NCI-H1694 treated with DMSO at 0.1 percent for 48 hours (cell line): ENCODE measurements at regions not wholly inside any gene's neighbourhood (a gene's known extent, or its start where the extent isn't known, plus 50 kb on each side); places are given as distances from the start of the nearest gene placed in this dataset.

Experiments
- DNase-seq: peaks from one replicate; lab custom pipeline; 2025; lab: John Stamatoyannopoulos, UW

GRCh38 chr2:220913384-220913783, 658.7 kb downstream of the EPHA4 start:
- DNase-seq, result no peak

- DNase-seq, result no peak
Observed at GRCh38 chr2:220915092-220915623, 656.9 kb downstream of the EPHA4 start.

GRCh38 chr2:220916931-220917330, 655.2 kb downstream of the EPHA4 start:
- DNase-seq, result no peak

- no peak for DNase-seq
Observed at GRCh38 chr2:220930271-220931076, 641.6 kb downstream of the EPHA4 start.

GRCh38 chr2:220931491-220931890, 640.6 kb downstream of the EPHA4 start:
- DNase-seq, result no peak

GRCh38 chr2:220932041-220932440, 640.1 kb downstream of the EPHA4 start:
- no peak for DNase-seq

- no peak for DNase-seq
Observed at GRCh38 chr2:220935789-220936321, 636.2 kb downstream of the EPHA4 start.

- DNase-seq, result no peak
Observed at GRCh38 chr2:220936641-220937197, 635.4 kb downstream of the EPHA4 start.

- DNase-seq, result no peak
Observed at GRCh38 chr2:220937245-220937644, 634.9 kb downstream of the EPHA4 start.

- no peak for DNase-seq
Observed at GRCh38 chr2:220940646-220941045, 631.5 kb downstream of the EPHA4 start.

GRCh38 chr2:220941683-220942082, 630.4 kb downstream of the EPHA4 start:
- DNase-seq, result no peak

- no peak for DNase-seq
Observed at GRCh38 chr2:220946552-220946951, 625.6 kb downstream of the EPHA4 start.

- DNase-seq, result no peak
Observed at GRCh38 chr2:220948579-220948978, 623.5 kb downstream of the EPHA4 start.

GRCh38 chr2:220949466-220949865, 622.6 kb downstream of the EPHA4 start:
- no peak for DNase-seq

GRCh38 chr2:220955776-220956175, 616.3 kb downstream of the EPHA4 start:
- no peak for DNase-seq

GRCh38 chr2:220956429-220956828, 615.7 kb downstream of the EPHA4 start:
- no peak for DNase-seq

GRCh38 chr2:220959391-220959802, 612.7 kb downstream of the EPHA4 start:
- no peak for DNase-seq

- DNase-seq, result no peak
Observed at GRCh38 chr2:220961143-220961860, 610.8 kb downstream of the EPHA4 start.

- no peak for DNase-seq
Observed at GRCh38 chr2:220962556-220962955, 609.5 kb downstream of the EPHA4 start.

GRCh38 chr2:220963076-220963475, 609.0 kb downstream of the EPHA4 start:
- DNase-seq, result no peak

- DNase-seq, result no peak
Observed at GRCh38 chr2:220963930-220964329, 608.2 kb downstream of the EPHA4 start.

- DNase-seq, result no peak
Observed at GRCh38 chr2:220966636-220967035, 605.5 kb downstream of the EPHA4 start.

- no peak for DNase-seq
Observed at GRCh38 chr2:220969348-220969747, 602.8 kb downstream of the EPHA4 start.
